HL-60 (cell line): ENCODE measurements at regions not wholly inside any gene's neighbourhood (a gene's known extent, or its start where the extent isn't known, plus 50 kb on each side); places are given as distances from the start of the nearest gene placed in this dataset.

Experiments
- DNase-seq, 2 experiments: peaks; one replicate each; pipeline ENCODE4 v3.0.0-alpha.2; 2010 to 2020; ENCODE audit warnings: low read depth in 1 of 2, low spot score in 1 of 2
- H3K27ac ChIP-seq: fragments of 250-450 bp; sonication (Bioruptor Pico); replicated peaks from 2 replicates; pipeline ENCODE4 v1.5.1; 2020; ENCODE audit warnings: mild to moderate bottlenecking, moderate library complexity
- H3K27me3 ChIP-seq: fragments of 250-450 bp; sonication (Bioruptor Pico); 2 replicates; pipeline ENCODE4 v1.5.1; 2021; ENCODE audit warnings: mild to moderate bottlenecking, moderate library complexity; ENCODE audit not compliant: insufficient read depth, poor library complexity, severe bottlenecking
- H3K4me3 ChIP-seq: replicated peaks from 2 replicates; pipeline ENCODE4 v1.5.1; 2011; ENCODE audit warnings: mild to moderate bottlenecking, control low read depth, low read length; ENCODE audit not compliant: insufficient read depth
- GABPA ChIP-seq: IDR thresholded peaks from 2 replicates; pipeline ENCODE4 v1.6.1; 2012; ENCODE audit warnings: low read depth
- POLR2AphosphoS5 ChIP-seq: IDR thresholded peaks from 2 replicates; pipeline ENCODE4 v1.6.1; 2012; ENCODE audit warnings: low read depth
- REST ChIP-seq: IDR thresholded peaks from 2 replicates; pipeline ENCODE4 v1.6.1; 2012; ENCODE audit warnings: low read depth; ENCODE audit not compliant: insufficient replicate concordance
- SPI1 ChIP-seq: IDR thresholded peaks from 2 replicates; pipeline ENCODE4 v1.6.1; 2012; ENCODE audit warnings: low read depth, mild to moderate bottlenecking, borderline replicate concordance
- TF ChIP-seq, protein P1 (sequence below): IDR thresholded peaks from one replicate; pipeline ENCODE4 v1.5.1; 2011; ENCODE audit warnings: low read length, control low read depth, inconsistent platforms; ENCODE audit not compliant: insufficient read depth

DNA sequence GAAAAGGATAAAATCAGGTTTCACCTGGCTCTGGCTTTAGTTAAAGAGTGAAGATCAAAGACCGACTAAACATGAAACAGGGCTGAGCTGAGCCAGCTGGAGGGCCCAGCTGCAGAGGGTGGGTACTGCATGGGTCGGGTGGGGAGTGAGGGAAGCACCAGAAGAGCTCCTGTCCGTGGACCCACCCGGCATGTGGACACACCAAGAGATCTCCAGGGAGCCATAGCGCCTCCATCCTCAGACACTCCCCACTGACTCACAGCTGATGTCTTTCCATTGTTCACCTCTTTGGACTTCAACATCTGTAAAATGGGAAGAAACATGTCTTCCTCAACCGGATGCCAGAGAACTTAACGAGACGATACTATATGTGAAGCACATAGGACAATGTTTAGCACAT, 178.3 kb upstream of the KLHL29 start:
- Histone ChIP-seq H3K4me3 (no peak overlapping the region), H3K27ac (no peak overlapping the region), H3K27me3 (no peaks in the 10 kb centered on the region)
- TF ChIP-seq, protein P1, sequence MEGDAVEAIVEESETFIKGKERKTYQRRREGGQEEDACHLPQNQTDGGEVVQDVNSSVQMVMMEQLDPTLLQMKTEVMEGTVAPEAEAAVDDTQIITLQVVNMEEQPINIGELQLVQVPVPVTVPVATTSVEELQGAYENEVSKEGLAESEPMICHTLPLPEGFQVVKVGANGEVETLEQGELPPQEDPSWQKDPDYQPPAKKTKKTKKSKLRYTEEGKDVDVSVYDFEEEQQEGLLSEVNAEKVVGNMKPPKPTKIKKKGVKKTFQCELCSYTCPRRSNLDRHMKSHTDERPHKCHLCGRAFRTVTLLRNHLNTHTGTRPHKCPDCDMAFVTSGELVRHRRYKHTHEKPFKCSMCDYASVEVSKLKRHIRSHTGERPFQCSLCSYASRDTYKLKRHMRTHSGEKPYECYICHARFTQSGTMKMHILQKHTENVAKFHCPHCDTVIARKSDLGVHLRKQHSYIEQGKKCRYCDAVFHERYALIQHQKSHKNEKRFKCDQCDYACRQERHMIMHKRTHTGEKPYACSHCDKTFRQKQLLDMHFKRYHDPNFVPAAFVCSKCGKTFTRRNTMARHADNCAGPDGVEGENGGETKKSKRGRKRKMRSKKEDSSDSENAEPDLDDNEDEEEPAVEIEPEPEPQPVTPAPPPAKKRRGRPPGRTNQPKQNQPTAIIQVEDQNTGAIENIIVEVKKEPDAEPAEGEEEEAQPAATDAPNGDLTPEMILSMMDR: no peak
- TF ChIP-seq SPI1: no peak
- TF ChIP-seq REST: no peak
- no peak for TF ChIP-seq POLR2AphosphoS5
- no peak for TF ChIP-seq GABPA
- DNase-seq: no peak

- no peak overlapping the region for H3K27ac ChIP-seq
- no peak overlapping the region for H3K4me3 ChIP-seq
- TF ChIP-seq, protein P1: no peak
- no peak for TF ChIP-seq GABPA
- no peak for TF ChIP-seq POLR2AphosphoS5
- no peak for DNase-seq
- no peaks in the 10 kb centered on the region for H3K27me3 ChIP-seq
These were observed 177.1 kb upstream of the KLHL29 start for GRCh38 chr2:23207871-23208270.

GRCh38 chr2:23208339-23208738, 176.6 kb upstream of the KLHL29 start:
- TF ChIP-seq REST (no peak), SPI1 (no peak), POLR2AphosphoS5 (no peak), GABPA (no peak)
- TF ChIP-seq, protein P1: no peak
- Histone ChIP-seq H3K27me3 (no peaks in the 10 kb centered on the region), H3K27ac (no peak overlapping the region), H3K4me3 (no peak overlapping the region)
- DNase-seq: no peak

- Histone ChIP-seq H3K4me3 (no peak overlapping the region), H3K27me3 (no peaks in the 10 kb centered on the region), H3K27ac (no peak overlapping the region)
- TF ChIP-seq REST: no peak
- TF ChIP-seq, protein P1: no peak
- TF ChIP-seq POLR2AphosphoS5: no peak
- TF ChIP-seq GABPA: no peak
- TF ChIP-seq SPI1: no peak
- no peak for DNase-seq
These were observed 175.9 kb upstream of the KLHL29 start for GRCh38 chr2:23209059-23209458.
